ENCODE measurements at regions not wholly inside any gene's neighbourhood (a gene's known extent, or its start where the extent isn't known, plus 50 kb on each side); places are given as distances from the start of the nearest gene placed in this dataset.

DNA sequence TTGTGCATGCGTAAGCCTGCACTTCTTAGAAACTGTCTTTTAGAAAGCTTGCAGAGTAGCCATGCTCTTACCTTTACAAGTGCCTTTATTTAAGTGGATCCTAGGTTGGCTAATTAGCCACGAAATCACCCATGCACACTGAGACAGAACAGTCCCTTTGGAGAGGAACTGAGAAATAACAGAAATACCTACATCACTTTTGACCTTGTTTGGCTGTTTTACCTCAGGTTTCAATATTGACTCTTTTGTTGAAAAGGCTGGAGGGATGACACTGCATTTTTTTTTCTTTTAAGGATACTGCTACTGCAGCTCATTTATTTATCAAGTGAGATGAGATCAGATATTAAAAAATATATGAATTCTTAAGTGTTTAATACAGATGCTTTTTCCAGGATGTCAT, 155.6 kb upstream of the GOLIM4 start:
- no peak for DNase-seq
- intact Hi-C loops (cut with micrococcal nuclease), result no loop called here

DNA sequence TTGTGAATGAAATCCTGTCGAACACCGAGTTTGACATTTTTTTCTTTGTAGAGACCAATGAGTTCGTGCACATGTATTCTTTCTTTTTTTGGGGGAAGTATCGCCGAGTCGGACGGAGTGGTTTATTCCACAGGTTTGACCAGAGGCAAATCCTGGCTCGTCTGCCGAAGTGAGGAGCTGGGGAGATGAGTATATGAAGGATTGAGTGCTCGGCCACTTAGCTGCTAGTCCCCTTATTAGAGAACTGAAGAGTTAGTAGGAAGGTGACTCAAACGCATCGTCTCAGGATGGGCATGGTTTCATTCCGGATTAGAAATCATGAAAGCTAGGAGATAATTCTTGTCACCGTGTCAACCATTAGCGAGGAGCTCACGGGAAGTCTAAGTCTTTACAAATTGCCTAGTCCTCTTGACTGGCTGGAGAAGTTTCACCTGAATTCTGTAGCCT, 154.7 kb upstream of the GOLIM4 start:
- no peak for DNase-seq
- ATAC-seq, result no peak
- intact Hi-C loops (cut with micrococcal nuclease), result no loop called here

More for the DNA sequence above, 155.6 kb upstream of the GOLIM4 start:
- ATAC-seq, result no peak

DNA sequence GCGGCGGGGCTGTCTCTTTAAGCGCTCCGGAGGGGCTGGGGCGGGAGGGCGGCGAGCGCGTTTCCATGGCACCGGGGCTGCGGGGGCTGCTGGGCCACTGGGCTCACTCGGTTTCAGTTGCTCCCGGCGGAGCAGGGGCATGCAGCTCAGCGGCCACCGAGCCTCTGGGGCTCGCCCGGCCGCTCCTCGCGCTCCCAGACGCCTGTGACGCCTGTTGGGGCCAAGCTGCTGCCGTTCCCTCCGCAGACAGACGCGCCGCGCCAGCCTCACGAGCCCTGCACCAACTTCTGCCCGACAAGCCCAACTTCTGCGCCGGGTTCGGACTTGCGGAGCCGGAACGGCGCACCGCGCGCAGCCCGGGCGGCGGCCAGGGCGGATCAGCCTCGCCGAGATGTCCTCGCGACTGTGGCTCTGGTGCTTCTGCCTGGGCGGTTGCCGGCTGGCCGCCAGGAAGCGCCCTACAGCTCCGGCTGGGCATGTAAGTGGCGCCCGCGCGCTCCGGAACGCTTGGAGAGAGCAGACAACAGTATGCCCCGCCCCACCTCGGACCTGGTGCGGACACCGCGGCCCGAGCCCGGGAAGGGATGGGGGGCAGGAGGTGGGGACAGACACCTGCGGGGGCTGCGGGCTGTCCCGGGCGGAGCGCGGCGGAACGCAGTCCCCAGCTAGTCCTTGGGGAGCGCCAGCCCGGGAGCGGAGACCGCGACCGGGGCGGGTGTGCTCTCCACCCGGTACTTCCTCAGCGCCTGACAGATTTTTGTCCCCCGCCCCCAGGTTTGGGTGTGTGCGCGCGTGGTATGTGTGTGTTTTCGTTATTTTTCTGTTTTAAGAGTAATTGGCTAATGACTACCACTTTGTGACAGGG, 154.1 kb upstream of the GOLIM4 start:
- intact Hi-C loops (cut with micrococcal nuclease), result no loop called here
- DNase-seq, result peak; percentile 87
- peak; percentile 96 for ATAC-seq

DNA sequence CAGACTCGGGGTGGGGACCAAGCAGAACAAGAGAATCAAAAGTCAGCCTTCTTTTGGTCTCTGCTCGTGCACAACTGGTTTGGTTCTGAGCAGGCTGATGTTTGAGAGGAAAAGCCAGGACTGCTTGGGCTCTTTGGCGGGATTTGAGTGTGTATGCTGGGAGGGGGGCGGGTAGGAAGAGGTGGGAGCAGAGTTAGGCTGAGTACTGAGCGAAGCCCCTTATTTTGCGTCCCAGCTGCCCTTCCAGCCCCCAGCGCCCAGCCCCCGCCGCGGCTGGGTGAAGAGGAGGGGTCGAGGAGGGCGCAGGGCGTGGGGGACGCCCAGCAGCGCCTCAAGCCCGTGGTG, 153.5 kb upstream of the GOLIM4 start:
- intact Hi-C loops (cut with micrococcal nuclease), result no loop called here
- ATAC-seq (peak; percentile 19), DNase-seq (no peak)

GRCh38 chr3:168248383-168249204, 152.9 kb upstream of the GOLIM4 start:
- peak; percentile 66 for DNase-seq
- ATAC-seq, result peak; percentile 77
- intact Hi-C loops (cut with micrococcal nuclease), result no loop called here

DNA sequence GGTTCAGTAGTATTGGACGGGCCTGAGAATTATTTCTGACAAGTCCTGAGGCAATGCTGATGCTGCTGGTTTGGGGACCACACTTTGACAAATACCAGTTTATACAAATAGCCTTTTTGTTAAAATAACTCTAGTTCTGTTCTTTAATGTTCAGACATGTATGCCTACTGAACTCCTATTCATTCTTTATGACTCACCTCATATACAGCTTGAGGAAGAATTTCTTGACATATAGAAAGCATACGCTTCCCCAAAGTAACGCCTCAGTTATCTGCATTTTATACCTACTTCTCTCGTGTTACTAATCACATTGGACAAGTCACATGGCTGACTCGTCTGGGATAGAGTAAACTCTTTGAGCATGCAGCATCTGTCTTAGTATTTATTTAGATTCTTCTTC, 145.4 kb upstream of the GOLIM4 start:
- DNase-seq, result no peak
- no peak for ATAC-seq
- intact Hi-C loops (cut with micrococcal nuclease), result no loop called here

GRCh38 chr3:168239287-168239686, 143.6 kb upstream of the GOLIM4 start:
- DNase-seq (no peak), ATAC-seq (no peak)
- intact Hi-C loops (cut with micrococcal nuclease), result no loop called here

DNA sequence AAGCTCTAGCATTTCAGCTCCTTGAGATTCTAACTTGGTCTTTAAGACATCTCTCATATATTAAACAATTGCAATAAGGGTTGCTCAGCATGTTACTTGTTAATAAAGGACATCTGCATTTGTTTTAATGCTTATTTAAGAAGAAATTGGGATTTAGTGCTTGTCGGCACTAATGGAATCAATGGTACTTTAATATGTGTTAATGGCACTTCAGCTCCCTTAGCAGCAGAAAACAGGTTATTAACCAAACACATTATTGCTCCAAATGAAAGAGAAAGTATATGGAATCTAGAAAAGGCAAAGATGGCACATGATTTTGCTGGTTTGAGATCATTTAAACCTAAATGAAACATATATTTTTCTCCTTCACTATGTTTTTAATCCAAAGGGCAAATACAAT, 137.3 kb upstream of the GOLIM4 start:
- intact Hi-C loops (cut with micrococcal nuclease), result no loop called here
- no peak for DNase-seq
- no peak for ATAC-seq

DNA sequence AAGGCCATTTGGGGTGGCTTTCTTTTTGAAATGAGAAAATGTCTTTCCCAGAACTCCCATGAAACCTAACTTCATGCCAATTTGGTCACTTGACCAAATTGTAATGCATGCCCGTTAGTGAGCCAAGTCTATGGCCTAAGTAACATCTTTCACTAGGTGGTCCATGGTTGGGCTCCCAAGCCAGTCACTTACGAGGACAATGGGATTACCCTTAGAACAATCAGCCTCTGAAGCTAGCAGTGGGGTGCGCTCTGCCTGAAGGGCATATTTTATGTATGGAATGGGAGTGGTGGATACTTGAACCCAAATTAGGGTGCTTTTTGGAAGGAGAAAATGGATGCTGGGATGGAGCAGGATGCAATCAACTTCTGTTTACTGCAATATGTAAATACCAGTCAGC, 127.4 kb upstream of the GOLIM4 start:
- ATAC-seq, result no peak
- intact Hi-C loops (cut with micrococcal nuclease), result no loop called here

DNA sequence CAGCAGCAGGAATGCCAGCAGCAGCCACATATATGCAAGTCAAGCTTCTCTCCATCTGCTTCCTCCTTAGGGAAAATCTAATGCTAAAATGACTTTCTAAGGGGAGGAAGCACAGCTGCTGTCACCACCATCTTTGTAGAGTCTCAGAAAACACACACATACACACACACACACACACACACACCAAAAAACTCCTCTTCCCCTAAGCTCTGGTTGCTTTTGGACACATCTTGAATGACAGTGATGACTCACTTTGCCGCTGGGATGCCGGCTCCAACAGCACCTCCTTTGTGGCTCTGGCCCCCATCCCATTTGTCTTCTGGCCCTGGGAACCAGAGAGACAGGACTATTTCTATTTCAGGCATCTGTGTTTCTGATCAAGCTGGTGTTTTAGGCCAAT, 124.8 kb upstream of the GOLIM4 start:
- ATAC-seq, result no peak
- intact Hi-C loops (cut with micrococcal nuclease), result no loop called here
- DNase-seq, result no peak

More for the DNA sequence above, 127.4 kb upstream of the GOLIM4 start:
- DNase-seq, result no peak

DNA sequence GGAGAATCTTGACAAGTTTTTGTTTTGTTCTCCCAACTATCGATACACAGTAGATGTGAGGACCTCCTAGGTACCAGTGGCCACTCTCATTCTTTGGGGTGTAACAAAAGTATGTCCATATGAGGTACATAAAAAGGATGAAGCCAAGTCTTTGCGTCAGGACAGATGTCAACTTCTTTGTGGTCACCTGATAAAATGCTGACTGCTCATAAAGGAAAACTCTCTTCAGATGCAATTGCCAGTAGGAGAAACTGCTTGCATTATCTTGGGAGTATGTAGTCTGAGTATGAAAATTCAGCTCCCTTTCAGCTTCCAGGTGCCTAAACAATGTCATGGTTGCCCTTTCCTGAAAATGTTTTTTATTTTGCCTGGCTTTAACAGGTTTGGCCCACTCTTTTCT, 123.8 kb upstream of the GOLIM4 start:
- intact Hi-C loops (cut with micrococcal nuclease), result loop anchor here (5.0 kb wide), 1 partner anchor 248 kb away; no protein-coding TSS in a partner anchor
- ATAC-seq (no peak), DNase-seq (no peak)

GRCh38 chr3:168218600-168218999, 122.9 kb upstream of the GOLIM4 start:
- ATAC-seq (no peak), DNase-seq (no peak)
- intact Hi-C loops (cut with micrococcal nuclease), result loop anchor here (5.0 kb wide), 1 partner anchor 249 kb away; no protein-coding TSS in a partner anchor

DNA sequence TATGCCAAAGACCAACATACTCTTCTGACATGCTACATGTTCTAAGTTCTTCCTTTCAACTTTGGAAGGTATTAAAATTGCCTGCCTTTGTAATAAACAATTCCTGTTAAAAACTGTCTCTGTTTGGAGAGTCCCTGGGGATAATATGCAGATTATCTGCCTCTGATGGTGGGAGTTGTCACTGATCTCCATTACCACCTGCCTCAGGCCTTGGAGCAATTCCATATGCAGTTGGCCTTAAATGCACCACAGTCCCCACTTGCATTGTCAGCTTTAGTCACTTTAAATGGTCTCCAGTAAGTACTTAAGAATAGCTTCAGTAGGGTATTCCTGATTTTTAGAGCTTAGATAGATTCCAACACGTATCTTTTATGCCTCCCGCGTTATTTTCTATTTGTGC, 121.1 kb upstream of the GOLIM4 start:
- DNase-seq (no peak), ATAC-seq (no peak)
- intact Hi-C loops (cut with micrococcal nuclease), result loop anchor here (5.0 kb wide), 1 partner anchor 250 kb away; no protein-coding TSS in a partner anchor

- ATAC-seq, result no peak
- DNase-seq, result no peak
- intact Hi-C loops (cut with micrococcal nuclease), result no loop called here
Observed at GRCh38 chr3:168213920-168214319, 118.2 kb upstream of the GOLIM4 start.

- intact Hi-C loops (cut with micrococcal nuclease), result no loop called here
- ATAC-seq, result no peak
- no peak for DNase-seq
Observed at GRCh38 chr3:168212664-168213285, 117.1 kb upstream of the GOLIM4 start.

DNA sequence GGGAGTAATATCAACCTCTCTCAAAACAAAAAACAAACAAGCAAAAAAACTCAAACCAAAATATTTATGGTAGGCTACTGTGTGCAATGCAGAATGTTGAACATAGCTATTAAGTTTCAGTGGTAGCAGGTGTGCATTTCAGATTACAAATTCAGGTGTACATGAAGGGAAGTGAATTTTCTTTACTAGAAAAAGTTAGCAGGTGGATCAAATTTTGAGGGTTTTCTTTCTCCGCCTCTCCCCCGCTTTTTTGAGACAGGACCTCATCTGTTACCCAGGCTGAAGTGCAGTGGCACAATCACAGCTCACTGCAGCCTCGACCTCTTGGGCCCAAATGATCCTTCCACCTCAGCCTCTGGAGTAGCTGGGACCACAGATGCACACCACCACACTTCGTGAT, 109.7 kb upstream of the GOLIM4 start:
- no peak for ATAC-seq
- intact Hi-C loops (cut with micrococcal nuclease), result no loop called here
- no peak for DNase-seq

DNA sequence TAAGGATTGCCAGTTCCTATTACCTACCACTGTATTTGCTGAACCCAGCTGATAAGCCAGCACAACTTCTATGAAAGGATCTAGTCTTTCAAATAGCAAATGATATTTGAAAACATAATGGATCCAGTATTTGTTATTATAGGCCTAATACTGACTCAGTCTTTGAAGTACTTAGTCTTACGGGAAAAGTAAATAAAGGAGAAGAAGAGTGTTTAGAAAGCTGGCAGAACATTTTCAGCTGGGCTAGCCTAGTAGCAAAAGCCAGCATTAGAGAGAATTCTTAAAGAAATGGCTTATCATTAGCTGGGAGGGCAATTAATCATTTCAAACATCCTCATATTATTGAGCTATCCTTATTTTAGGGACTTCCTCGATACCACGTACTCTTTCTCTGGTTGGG, 101.4 kb upstream of the GOLIM4 start:
- intact Hi-C loops (cut with micrococcal nuclease), result no loop called here
- no peak for ATAC-seq
- DNase-seq, result no peak

DNA sequence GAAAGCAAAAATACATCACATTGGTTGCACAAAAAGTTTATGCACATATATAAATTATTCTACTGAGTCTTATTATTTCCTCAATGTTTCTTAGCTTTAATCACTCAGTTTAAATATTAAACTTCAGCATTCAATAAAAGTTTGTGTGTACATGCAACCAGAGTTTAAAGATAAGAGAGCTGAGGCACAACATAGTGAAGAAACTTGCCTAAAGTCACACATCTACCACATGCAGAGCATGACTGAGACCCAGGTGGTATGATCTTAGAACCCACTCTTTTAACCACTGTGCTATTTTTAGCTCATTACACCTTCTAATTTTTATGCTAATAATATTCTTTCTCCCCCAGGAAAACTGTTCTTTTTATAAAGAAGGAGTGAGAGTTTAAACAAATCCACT, 96.1 kb upstream of the GOLIM4 start:
- intact Hi-C loops (cut with micrococcal nuclease), result no loop called here
- ATAC-seq (no peak), DNase-seq (no peak)

DNA sequence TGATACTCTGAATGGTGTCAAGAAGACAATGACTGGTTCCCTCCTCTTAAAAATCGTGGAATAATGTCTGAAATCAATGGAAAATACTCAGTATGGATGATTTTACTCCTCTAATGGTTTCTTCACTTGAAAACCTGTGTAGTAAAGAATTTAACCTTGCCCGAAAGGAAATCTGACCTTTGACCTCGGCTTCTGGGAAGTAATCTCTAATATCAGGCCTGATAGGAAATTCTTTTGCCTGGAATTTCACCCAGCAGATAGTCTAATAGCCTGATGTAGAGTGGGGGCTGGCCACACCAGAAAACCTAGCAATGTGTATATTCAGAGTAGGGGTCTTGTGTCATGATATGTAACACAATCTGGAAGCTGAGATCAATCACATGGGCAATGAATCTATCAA, 91.5 kb upstream of the GOLIM4 start:
- no peak for ATAC-seq
- DNase-seq, result no peak
- intact Hi-C loops (cut with micrococcal nuclease), result no loop called here

Data from left ventricle myocardium superior (tissue), 1 donor.